Activated CD4-positive, alpha-beta T cell treated with anti-CD3 and anti-CD28 coated beads, Interleukin-2, amount 50 U/mL, for 1 hour (primary cell): ENCODE measurements at regions not wholly inside any gene's neighbourhood (a gene's known extent, or its start where the extent isn't known, plus 50 kb on each side); places are given as distances from the start of the nearest gene placed in this dataset.

Experiments
- DNase-seq: peaks from one replicate; pipeline ENCODE4 v3.0.0-alpha.2; 2020

- DNase-seq: no peak
Measured at GRCh38 chr18:24917767-24918166, 434.2 kb downstream of the ZNF521 start.

GRCh38 chr18:24918257-24918656 lies 433.7 kb downstream of the ZNF521 start:
- no peak for DNase-seq

GRCh38 chr18:24919181-24919797 lies 432.7 kb downstream of the ZNF521 start:
- no peak for DNase-seq

DNA sequence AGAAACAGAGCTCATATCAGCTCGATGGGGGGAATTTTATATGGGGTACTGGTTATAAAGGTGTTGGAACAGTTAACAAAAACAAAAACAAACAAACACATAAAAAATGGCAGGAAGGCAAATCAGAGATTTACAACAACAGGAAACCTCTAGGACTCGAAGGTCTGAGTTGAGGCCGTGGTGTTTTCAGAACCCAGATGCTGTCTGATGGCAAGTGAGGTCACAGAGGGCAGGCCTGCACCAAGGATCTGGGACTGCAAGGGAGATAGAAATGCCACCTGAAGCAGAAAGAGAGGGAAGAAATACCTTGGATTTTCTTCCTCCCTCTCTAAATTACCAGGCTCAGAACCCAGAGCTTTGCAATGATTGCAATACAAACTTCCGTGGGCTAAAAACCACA lies 429.5 kb downstream of the ZNF521 start:
- DNase-seq: no peak

DNA sequence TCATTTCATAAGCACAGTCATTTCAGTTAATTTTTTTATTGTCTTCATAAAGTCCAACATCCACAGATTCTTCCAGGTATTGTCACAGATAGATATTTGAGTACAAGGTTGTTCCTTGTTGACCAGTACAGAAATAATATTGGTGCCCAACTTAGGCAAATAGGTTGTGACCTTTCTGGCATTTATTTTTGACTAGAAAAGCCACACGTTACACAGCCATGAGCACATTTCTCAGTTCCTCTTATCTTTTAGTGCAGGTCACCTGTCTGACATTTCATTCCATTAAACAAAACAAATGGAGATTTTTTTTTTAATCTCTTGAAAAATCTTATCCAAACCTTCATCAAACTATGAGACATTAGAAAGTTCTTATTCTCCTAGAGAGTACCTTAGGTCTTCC lies 428.8 kb downstream of the ZNF521 start:
- no peak for DNase-seq

DNA sequence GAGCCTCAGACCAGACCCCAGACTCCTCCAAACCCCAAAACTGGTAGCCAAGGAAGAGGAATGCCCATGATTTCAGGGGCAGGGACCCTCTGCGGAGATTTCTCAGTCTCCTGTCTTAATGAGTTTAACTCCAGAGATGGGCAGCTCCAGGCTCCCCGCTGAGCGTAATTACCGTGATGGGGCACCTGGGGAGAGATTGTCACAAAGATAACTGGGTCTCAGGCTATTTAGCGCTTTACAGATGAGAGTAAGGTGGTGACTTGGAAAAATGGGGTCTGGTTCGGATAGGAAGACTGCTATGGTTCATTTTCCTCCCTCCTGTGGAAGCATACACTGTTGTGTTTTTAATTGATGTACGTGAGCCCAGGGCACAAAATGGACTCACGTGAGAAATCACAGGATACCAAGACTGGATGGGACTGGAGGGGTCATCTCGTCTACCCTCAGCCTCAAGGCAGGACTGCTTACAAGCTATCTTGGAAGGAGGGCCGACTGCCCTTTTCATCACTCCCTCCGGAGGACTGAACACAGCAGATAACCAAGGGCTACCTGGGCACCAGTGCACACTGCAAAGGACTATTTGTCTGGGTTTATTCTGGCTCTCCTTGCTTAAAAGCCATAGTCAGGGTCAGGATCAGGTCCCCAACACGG lies 427.8 kb downstream of the ZNF521 start:
- no peak for DNase-seq

- no peak for DNase-seq
Measured at GRCh38 chr18:24926649-24927048, 425.3 kb downstream of the ZNF521 start.

DNA sequence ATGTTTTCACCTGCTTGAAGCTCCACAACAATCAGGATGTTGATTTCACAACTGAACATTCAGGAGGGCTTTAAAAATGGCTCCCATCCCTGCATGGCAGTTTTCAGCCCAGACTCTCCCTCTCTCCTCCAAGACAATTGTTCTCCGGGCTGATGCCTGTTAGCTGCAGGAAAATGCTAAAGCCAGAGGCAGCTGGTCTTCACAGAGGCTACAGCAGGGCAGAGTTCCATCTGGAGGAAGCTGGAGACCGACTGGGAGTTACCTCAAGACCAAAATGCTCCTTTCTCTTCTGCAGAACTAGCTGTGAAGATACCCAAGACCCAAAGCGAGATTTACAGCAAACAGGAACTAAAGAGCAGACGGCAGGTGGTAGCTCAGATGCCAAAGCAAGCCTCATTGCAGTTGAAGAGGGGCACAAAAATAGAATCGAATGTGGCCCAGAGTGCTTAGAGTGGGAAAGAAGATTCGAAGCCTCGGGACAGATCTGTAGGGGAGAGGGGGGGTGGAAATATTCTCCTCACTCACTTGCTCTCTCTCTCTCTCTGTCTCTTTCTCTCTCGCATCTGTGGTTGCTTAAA lies 423.6 kb downstream of the ZNF521 start:
- no peak for DNase-seq

DNA sequence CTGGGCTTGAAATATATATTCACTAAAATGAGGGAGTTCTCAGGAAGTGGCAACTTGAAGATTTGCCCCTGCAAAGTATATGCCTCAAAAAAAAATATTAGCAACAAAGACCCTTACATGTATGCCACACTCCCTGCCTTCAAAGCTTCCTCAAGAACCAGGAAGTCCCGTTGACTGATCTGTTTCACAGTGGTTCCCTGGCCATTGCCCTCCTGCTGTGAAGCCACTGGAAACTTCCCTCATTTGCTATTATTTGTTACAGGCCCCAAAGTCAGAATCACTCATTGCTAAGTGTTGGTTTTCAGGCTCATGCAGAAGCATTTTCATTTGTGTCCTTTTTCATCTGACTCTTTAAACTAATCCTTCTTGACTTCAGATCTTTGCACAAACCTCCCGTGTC lies 421.5 kb downstream of the ZNF521 start:
- no peak for DNase-seq

DNA sequence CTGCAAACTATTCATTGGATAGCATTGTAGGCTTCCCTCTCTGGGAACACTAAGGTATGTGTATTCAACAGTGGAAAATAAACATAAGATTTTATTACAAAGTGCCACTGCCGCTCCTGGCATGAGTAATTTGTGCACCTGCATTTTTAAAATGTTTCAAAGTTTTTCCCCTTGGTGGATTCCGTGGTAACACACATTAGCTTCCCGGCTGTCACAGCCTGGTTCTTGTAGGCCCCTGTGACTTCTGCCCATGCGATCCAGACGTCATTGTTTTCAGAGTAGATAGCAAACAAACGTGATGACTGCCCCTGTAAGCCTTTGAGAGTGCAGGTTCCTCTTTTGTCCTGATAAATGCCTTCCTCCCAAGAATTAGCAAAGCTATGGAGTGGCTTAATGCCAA lies 421.0 kb downstream of the ZNF521 start:
- DNase-seq: no peak

DNA sequence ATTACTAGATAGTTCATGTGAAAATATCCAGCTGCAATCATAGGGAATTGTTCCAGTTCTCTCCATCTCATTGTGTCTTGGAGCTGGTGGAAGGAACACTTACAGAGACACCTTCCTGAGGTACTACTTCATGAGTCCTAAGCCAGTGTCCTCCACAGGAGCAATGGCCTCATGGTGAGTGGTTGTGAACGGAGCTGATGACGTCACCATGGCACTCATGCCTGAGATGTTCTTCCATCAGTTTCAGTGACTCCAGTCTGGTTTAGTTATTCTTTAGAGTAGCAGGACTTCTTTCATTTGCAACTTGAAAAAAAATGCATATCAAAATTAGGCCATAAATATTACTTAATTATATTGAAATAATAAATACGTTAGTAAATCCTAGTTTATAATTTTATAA lies 418.6 kb downstream of the ZNF521 start:
- no peak for DNase-seq

- no peak for DNase-seq
Measured at GRCh38 chr18:24934258-24934932, 417.6 kb downstream of the ZNF521 start.

DNA sequence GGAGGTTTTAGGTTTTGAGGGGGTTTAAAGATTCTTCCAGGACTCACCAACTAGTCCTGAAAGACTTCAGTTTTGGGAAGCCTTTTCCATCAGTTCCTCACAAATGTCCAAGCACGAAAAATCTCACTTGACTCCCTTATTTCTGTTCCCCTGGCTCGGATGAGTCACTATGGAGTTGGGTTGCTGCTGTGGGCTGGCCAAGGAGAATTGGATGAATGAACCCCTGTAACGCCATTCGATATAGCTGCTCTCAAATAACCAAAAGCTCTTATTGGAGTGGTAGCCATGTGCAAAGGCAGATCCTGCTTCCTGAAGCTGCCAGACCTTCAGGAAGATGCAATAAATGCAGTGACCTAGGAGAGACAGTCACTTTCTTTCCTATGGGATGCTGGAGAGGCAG lies 417.0 kb downstream of the ZNF521 start:
- DNase-seq: no peak

- DNase-seq: no peak
Measured at GRCh38 chr18:24935896-24936295, 416.1 kb downstream of the ZNF521 start.

DNA sequence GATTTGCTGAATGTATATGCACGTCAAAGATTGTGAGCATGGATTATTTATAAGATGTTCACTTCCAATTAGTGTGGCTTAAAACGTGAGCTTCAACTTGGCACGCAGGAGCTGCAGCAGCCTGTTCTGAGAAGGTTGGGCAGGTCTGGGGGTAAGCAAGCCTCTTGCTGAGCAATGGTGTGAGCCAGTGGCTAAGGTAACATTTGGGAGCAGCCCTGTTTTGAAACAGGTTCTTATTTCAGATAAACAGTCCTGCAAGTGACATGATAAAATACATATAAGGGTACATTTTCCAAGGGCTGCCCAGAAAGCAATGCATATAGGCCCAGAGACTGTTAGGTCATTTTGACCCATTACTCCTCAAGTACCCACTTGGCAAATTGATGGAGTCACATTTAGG lies 415.3 kb downstream of the ZNF521 start:
- DNase-seq: no peak

DNA sequence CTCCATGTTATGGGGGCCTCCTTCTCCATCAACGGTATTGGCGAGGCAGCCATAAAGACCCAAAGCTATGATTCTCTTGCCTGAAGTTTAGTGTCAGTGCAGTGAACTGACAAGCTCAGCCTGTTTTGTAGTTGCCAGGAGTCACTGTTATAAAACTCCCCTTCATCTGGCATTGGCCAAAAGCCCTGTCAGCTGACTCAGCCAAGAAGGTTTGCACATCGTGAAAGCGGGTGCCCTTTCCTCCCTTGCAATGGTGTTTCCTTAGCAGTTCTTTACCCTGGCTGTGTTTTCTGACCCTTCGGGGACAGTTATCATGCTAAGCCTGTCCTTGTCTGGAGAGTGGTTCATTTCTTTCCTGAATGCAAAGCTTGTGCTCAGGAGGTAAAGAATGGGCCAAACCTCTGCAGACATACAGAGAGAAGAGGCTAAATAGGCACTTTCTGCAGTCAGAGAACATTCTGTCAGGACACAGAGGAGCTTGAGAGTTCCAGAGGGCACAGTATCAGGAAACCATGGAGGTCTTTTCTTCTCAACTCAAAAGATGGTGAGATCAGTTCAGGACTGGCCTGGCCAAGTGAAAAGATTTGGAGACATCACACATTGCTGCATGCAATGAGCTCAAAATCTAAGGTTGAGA lies 414.2 kb downstream of the ZNF521 start:
- no peak for DNase-seq

- no peak for DNase-seq
Measured at GRCh38 chr18:24940416-24940815, 411.6 kb downstream of the ZNF521 start.

GRCh38 chr18:24941174-24941951 lies 410.6 kb downstream of the ZNF521 start:
- no peak for DNase-seq

GRCh38 chr18:24942144-24942543 lies 409.8 kb downstream of the ZNF521 start:
- no peak for DNase-seq

DNA sequence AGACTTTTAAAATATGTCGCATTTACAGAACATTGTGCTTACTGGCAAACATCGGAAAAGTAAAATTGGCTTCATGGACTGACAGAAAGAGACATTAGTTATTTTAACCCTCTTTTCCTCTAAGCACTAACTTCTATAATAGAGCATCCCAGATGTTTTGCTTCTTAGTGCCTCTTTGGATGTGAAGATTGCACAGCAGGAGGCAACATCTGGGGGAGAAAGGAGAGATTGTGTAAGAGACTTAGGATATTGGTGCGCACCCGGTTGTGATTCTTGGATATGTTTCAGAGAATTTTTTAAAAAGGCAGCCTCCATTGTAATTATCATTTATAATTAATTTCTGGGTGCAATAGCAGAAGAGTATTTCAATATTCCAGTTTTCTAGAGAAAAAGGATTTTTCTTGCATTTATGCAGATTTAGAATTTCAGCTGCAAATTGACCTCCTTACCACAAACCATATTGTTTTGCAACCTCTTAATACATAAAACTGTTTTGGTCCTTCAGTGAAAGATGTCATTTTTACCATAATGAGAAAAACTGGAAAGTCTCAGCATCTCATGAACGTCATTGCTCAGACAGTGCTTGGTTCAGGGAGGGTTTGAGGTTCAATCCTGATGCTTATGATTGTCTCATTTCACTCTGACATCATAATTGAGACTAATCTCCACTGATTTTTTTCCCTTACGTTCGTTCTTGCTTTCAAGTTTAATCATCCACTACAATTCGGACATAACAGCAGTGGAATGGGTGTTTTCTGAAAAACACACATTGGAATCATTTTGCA lies 404.3 kb downstream of the ZNF521 start:
- no peak for DNase-seq

DNA sequence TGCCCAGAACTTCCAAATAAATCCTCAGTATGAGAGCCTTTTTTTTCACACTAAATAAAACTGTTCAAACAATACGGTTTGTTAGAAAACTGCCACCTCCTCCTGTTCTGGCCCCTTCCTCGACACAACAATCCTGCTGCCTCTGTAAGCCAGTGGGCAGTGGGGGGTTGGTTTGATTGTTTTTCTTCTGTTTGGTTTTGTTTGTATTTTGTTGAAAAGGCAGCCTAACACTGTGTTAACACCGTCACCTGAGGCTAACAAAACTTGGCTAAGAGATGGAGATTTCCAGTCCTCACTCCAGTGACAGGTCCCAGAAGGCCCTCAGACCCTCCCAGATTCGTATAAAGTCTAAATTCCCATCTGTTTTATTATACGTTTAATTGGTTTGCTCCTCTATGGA lies 402.1 kb downstream of the ZNF521 start:
- no peak for DNase-seq

DNA sequence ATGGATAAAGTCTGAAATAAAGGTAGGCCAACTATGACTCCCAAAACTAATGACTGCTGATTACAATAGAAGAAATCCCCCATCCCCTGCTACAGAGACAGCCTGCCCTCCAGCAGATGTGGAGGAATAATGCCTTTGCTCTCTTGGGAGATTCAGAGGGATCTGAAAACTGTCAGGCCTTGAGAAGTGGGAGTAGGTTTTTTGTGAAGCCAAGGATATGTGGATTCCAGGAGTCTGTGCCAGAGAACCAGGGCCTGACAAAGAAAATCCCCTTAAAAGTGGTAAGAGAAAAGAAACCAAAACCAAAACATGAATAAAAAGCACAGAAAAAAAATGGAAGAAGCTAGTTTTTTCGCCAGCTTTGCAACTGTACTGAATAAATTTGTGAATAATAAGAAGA lies 397.6 kb downstream of the ZNF521 start:
- DNase-seq: no peak
